HL-60 (cell line): ENCODE measurements at regions not wholly inside any gene's neighbourhood (a gene's known extent, or its start where the extent isn't known, plus 50 kb on each side); places are given as distances from the start of the nearest gene placed in this dataset.

Experiments used
- DNase-seq, 2 experiments: peaks; one replicate each; pipeline ENCODE4 v3.0.0-alpha.2; 2010 to 2020; ENCODE audit warnings: low read depth in 1 of 2, low spot score in 1 of 2
- H3K27ac ChIP-seq: fragments of 250-450 bp; sonication (Bioruptor Pico); replicated peaks from 2 replicates; pipeline ENCODE4 v1.5.1; 2020; ENCODE audit warnings: mild to moderate bottlenecking, moderate library complexity
- H3K27me3 ChIP-seq: fragments of 250-450 bp; sonication (Bioruptor Pico); 2 replicates; pipeline ENCODE4 v1.5.1; 2021; ENCODE audit warnings: mild to moderate bottlenecking, moderate library complexity; ENCODE audit not compliant: insufficient read depth, poor library complexity, severe bottlenecking
- H3K4me3 ChIP-seq: replicated peaks from 2 replicates; pipeline ENCODE4 v1.5.1; 2011; ENCODE audit warnings: mild to moderate bottlenecking, control low read depth, low read length; ENCODE audit not compliant: insufficient read depth
- CTCF ChIP-seq: IDR thresholded peaks from one replicate; pipeline ENCODE4 v1.5.1; 2011; ENCODE audit warnings: low read length, control low read depth, inconsistent platforms; ENCODE audit not compliant: insufficient read depth
- GABPA ChIP-seq: IDR thresholded peaks from 2 replicates; pipeline ENCODE4 v1.6.1; 2012; ENCODE audit warnings: low read depth
- POLR2AphosphoS5 ChIP-seq: IDR thresholded peaks from 2 replicates; pipeline ENCODE4 v1.6.1; 2012; ENCODE audit warnings: low read depth
- REST ChIP-seq: IDR thresholded peaks from 2 replicates; pipeline ENCODE4 v1.6.1; 2012; ENCODE audit warnings: low read depth; ENCODE audit not compliant: insufficient replicate concordance
- SPI1 ChIP-seq: IDR thresholded peaks from 2 replicates; pipeline ENCODE4 v1.6.1; 2012; ENCODE audit warnings: low read depth, mild to moderate bottlenecking, borderline replicate concordance

GRCh38 chr3:193983846-193984818 lies 151.8 kb upstream of the HES1 start:
- TF ChIP-seq GABPA (no peak), REST (no peak), POLR2AphosphoS5 (no peak), CTCF (no peak), SPI1 (no peak)
- DNase-seq = no peak
- no peak overlapping the region for H3K4me3 ChIP-seq

GRCh38 chr3:193984876-193985275 lies 151.1 kb upstream of the HES1 start:
- no peak overlapping the region for H3K27ac ChIP-seq
- no peak overlapping the region for H3K4me3 ChIP-seq
- no peak for DNase-seq
- TF ChIP-seq REST (no peak), GABPA (no peak), SPI1 (no peak), POLR2AphosphoS5 (no peak), CTCF (no peak)
- no peaks in the 10 kb centered on the region for H3K27me3 ChIP-seq

More at GRCh38 chr3:193983846-193984818, 151.8 kb upstream of the HES1 start:
- Histone ChIP-seq H3K27ac (no peak overlapping the region), H3K27me3 (no peaks in the 10 kb centered on the region)

GRCh38 chr3:193987186-193987585 lies 148.8 kb upstream of the HES1 start:
- no peak for TF ChIP-seq POLR2AphosphoS5
- no peak overlapping the region for H3K4me3 ChIP-seq
- H3K27me3 ChIP-seq = no peaks in the 10 kb centered on the region
- DNase-seq = no peak
- H3K27ac ChIP-seq = no peak overlapping the region

GRCh38 chr3:193989186-193989585 lies 146.8 kb upstream of the HES1 start:
- Histone ChIP-seq H3K4me3 (no peak overlapping the region), H3K27ac (no peak overlapping the region), H3K27me3 (no peaks in the 10 kb centered on the region)
- TF ChIP-seq SPI1 (no peak), CTCF (no peak), POLR2AphosphoS5 (no peak), GABPA (no peak), REST (no peak)
- DNase-seq = no peak
